GM18505 (cell line): ENCODE measurements at regions not wholly inside any gene's neighbourhood (a gene's known extent, or its start where the extent isn't known, plus 50 kb on each side); places are given as distances from the start of the nearest gene placed in this dataset.

Source experiments
- ATAC-seq: cut with Tn5 transposase; IDR thresholded peaks from one replicate; pipeline ENCODE4 v1.9.1; 2021; ENCODE audit not compliant: unreplicated experiment
- POLR2A ChIP-seq: IDR thresholded peaks from 4 replicates; pipeline ENCODE4 v1.6.1; 2011; ENCODE audit warnings: borderline replicate concordance; ENCODE audit not compliant: insufficient read depth, insufficient read length; ENCODE audit errors: extremely low read depth

- TF ChIP-seq POLR2A, result no peak
- ATAC-seq, result no peak
Measured at GRCh38 chr1:88537787-88538186, 146.3 kb upstream of the PKN2 start.

- no peak for TF ChIP-seq POLR2A
- ATAC-seq, result no peak
Measured at GRCh38 chr1:88538222-88538899, 145.7 kb upstream of the PKN2 start.

GRCh38 chr1:88540255-88540654, 143.8 kb upstream of the PKN2 start:
- no peak for ATAC-seq
- TF ChIP-seq POLR2A, result no peak

- no peak for ATAC-seq
- TF ChIP-seq POLR2A, result no peak
Measured at GRCh38 chr1:88541596-88541995, 142.5 kb upstream of the PKN2 start.

- no peak for TF ChIP-seq POLR2A
- no peak for ATAC-seq
Measured at GRCh38 chr1:88544195-88544594, 139.9 kb upstream of the PKN2 start.

- no peak for TF ChIP-seq POLR2A
- ATAC-seq, result no peak
Measured at GRCh38 chr1:88549536-88549935, 134.5 kb upstream of the PKN2 start.

- ATAC-seq, result no peak
Measured at GRCh38 chr1:88552226-88552625, 131.8 kb upstream of the PKN2 start.

GRCh38 chr1:88557014-88557413, 127.1 kb upstream of the PKN2 start:
- no peak for ATAC-seq
- TF ChIP-seq POLR2A, result no peak

More at GRCh38 chr1:88552226-88552625, 131.8 kb upstream of the PKN2 start:
- no peak for TF ChIP-seq POLR2A

GRCh38 chr1:88560621-88561020, 123.5 kb upstream of the PKN2 start:
- no peak for TF ChIP-seq POLR2A
- ATAC-seq, result no peak

- ATAC-seq, result no peak
Measured at GRCh38 chr1:88562991-88563390, 121.1 kb upstream of the PKN2 start.

GRCh38 chr1:88566615-88567387, 117.3 kb upstream of the PKN2 start:
- TF ChIP-seq POLR2A, result no peak
- ATAC-seq, result no peak

More at GRCh38 chr1:88562991-88563390, 121.1 kb upstream of the PKN2 start:
- no peak for TF ChIP-seq POLR2A

- no peak for ATAC-seq
- TF ChIP-seq POLR2A, result no peak
Measured at GRCh38 chr1:88571506-88571905, 112.6 kb upstream of the PKN2 start.

GRCh38 chr1:88579598-88579997, 104.5 kb upstream of the PKN2 start:
- ATAC-seq, result no peak

GRCh38 chr1:88581703-88582102, 102.4 kb upstream of the PKN2 start:
- no peak for ATAC-seq
- TF ChIP-seq POLR2A, result no peak

More at GRCh38 chr1:88579598-88579997, 104.5 kb upstream of the PKN2 start:
- no peak for TF ChIP-seq POLR2A
